Inflammatory macrophage treated with lipopolysaccharide for 4 hours (primary cell): ENCODE measurements at regions not wholly inside any gene's neighbourhood (a gene's known extent, or its start where the extent isn't known, plus 50 kb on each side); places are given as distances from the start of the nearest gene placed in this dataset.
A peak's percentile ranks its signal among the peaks of the same experiment; 100 is the strongest.
"Not testable (repeated sequence)": the region's sequence is repeated elsewhere in the genome, so short reads cannot be mapped to it uniquely, and the experiment has no call there.

ENCODE experiments used
- DNase-seq: peaks from one replicate; pipeline ENCODE4 v3.0.0-alpha.2; 2020

- no peak for DNase-seq
These were observed 122.5 kb upstream of the WDR75 start for GRCh38 chr2:189318761-189319160.

- DNase-seq = not testable (repeated sequence)
These were observed 121.8 kb upstream of the WDR75 start for GRCh38 chr2:189319424-189319823.

GRCh38 chr2:189327879-189328847 lies 113.1 kb upstream of the WDR75 start:
- no peak for DNase-seq

GRCh38 chr2:189328848-189329245 lies 112.4 kb upstream of the WDR75 start:
- no peak for DNase-seq

- no peak for DNase-seq
These were observed 104.8 kb upstream of the WDR75 start for GRCh38 chr2:189336276-189336975.

GRCh38 chr2:189337656-189338055 lies 103.6 kb upstream of the WDR75 start:
- DNase-seq = no peak

GRCh38 chr2:189338115-189338514 lies 103.2 kb upstream of the WDR75 start:
- DNase-seq = no peak

GRCh38 chr2:189341077-189341476 lies 100.2 kb upstream of the WDR75 start:
- no peak for DNase-seq

GRCh38 chr2:189344043-189344442 lies 97.2 kb upstream of the WDR75 start:
- DNase-seq = no peak

GRCh38 chr2:189347540-189347939 lies 93.7 kb upstream of the WDR75 start:
- DNase-seq = peak; percentile 7

- DNase-seq = peak; percentile 65
These were observed 92.9 kb upstream of the WDR75 start for GRCh38 chr2:189348369-189348768.

GRCh38 chr2:189350540-189351209 lies 90.6 kb upstream of the WDR75 start:
- no peak for DNase-seq

GRCh38 chr2:189351933-189352332 lies 89.3 kb upstream of the WDR75 start:
- not testable (repeated sequence) for DNase-seq

GRCh38 chr2:189357375-189357774 lies 83.9 kb upstream of the WDR75 start:
- not testable (repeated sequence) for DNase-seq

- DNase-seq = no peak
These were observed 80.4 kb upstream of the WDR75 start for GRCh38 chr2:189360861-189361260.

- DNase-seq = no peak
These were observed 79.0 kb upstream of the WDR75 start for GRCh38 chr2:189362283-189362682.

GRCh38 chr2:189363559-189363958 lies 77.7 kb upstream of the WDR75 start:
- DNase-seq = peak; percentile 88

GRCh38 chr2:189364607-189365006 lies 76.7 kb upstream of the WDR75 start:
- no peak for DNase-seq

GRCh38 chr2:189366349-189366748 lies 74.9 kb upstream of the WDR75 start:
- no peak for DNase-seq

- DNase-seq = no peak
These were observed 73.9 kb upstream of the WDR75 start for GRCh38 chr2:189367343-189367742.

- no peak for DNase-seq
These were observed 71.7 kb upstream of the WDR75 start for GRCh38 chr2:189369566-189369965.

- DNase-seq = no peak
These were observed 70.6 kb upstream of the WDR75 start for GRCh38 chr2:189370719-189371118.

GRCh38 chr2:189372688-189373257 lies 68.5 kb upstream of the WDR75 start:
- DNase-seq = no peak
